Body of pancreas (tissue), 4 donors: ENCODE measurements at regions not wholly inside any gene's neighbourhood (a gene's known extent, or its start where the extent isn't known, plus 50 kb on each side); places are given as distances from the start of the nearest gene placed in this dataset.

Source experiments
- CTCF ChIP-seq, 7 experiments: fragments of 450-650 bp in 4 of 7; fragments of 200-600 bp in 3 of 7; sonication (generic) in 3 of 7; IDR thresholded peaks; one replicate each; pipeline ENCODE4 v1.5.1; 2016 to 2019; ENCODE audit warnings: antibody characterized with exemption in 7 of 7
- POLR2A ChIP-seq, 3 donors: fragments of 450-650 bp; IDR thresholded peaks; one replicate each; pipeline ENCODE4 v1.6.1; 2016; ENCODE audit warnings: antibody characterized with exemption in 3 of 3, mild to moderate bottlenecking in 2 of 3

GRCh38 chrX:118205421-118206395 is 89.1 kb upstream of the KLHL13 start:
- TF ChIP-seq CTCF (IDR thresholded peaks at IDR 0.05) (no peak), POLR2A (IDR thresholded peaks at IDR 0.05) (no peak)
